ENCODE measurements at regions not wholly inside any gene's neighbourhood (a gene's known extent, or its start where the extent isn't known, plus 50 kb on each side); places are given as distances from the start of the nearest gene placed in this dataset.

DNA sequence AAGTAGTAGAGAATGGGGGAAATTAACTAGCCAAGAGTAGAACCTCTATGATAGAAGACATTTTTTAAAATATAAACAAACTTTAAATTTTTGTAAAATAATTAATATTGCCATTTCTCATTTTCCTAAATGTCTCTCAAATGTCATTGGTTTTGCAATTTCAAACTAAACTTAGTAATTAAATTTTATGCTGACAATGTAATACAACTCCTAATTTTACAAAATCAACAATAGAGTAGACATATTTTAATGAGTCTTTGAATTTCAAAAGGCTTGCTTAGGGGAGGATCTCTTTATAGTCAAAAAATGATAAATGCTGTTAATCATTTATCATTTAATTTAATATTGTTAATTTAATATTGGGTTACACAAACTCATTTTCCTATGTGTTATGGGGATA lies 81.8 kb downstream of the ZWINT start:
- TF ChIP-seq, protein P1, sequence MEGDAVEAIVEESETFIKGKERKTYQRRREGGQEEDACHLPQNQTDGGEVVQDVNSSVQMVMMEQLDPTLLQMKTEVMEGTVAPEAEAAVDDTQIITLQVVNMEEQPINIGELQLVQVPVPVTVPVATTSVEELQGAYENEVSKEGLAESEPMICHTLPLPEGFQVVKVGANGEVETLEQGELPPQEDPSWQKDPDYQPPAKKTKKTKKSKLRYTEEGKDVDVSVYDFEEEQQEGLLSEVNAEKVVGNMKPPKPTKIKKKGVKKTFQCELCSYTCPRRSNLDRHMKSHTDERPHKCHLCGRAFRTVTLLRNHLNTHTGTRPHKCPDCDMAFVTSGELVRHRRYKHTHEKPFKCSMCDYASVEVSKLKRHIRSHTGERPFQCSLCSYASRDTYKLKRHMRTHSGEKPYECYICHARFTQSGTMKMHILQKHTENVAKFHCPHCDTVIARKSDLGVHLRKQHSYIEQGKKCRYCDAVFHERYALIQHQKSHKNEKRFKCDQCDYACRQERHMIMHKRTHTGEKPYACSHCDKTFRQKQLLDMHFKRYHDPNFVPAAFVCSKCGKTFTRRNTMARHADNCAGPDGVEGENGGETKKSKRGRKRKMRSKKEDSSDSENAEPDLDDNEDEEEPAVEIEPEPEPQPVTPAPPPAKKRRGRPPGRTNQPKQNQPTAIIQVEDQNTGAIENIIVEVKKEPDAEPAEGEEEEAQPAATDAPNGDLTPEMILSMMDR (IDR thresholded peaks at IDR 0.05; ENCODE audit: insufficient read depth, low read length), result no peak
- TF ChIP-seq POLR2AphosphoS5 (IDR thresholded peaks at IDR 0.05; ENCODE audit: low read depth), result no peak

Data from HL-60 (cell line).